Activated naive CD4-positive, alpha-beta T cell treated with anti-CD3 and anti-CD28 coated beads, Interleukin-2, amount 10 ng/mL, durations not matched to agents 7 days and 5 days (primary cell): ENCODE measurements at regions not wholly inside any gene's neighbourhood (a gene's known extent, or its start where the extent isn't known, plus 50 kb on each side); places are given as distances from the start of the nearest gene placed in this dataset.

ENCODE experiments used
- CTCF ChIA-PET: fragments of 350-600 bp; sonication (Branson Sonifier 250); formaldehyde crosslinking; loops from one replicate; lab custom pipeline; 2021; ENCODE audit warnings: antibody characterized with exemption; lab: Charles Lee
- DNase-seq: peaks from one replicate; pipeline ENCODE4 v3.0.0-alpha.2; 2020
- H3K27ac Mint-ChIP-seq: one replicate; pipeline ENCODE4 v1.8.0; 2021; ENCODE audit warnings: mild to moderate bottlenecking, moderate library complexity, mixed read lengths
- H3K27me3 Mint-ChIP-seq: one replicate; pipeline ENCODE4 v1.8.0; 2021; ENCODE audit warnings: mild to moderate bottlenecking, mixed read lengths
- H3K36me3 Mint-ChIP-seq: one replicate; pipeline ENCODE4 v1.8.0; 2021; ENCODE audit warnings: mixed read lengths
- H3K4me1 Mint-ChIP-seq: one replicate; pipeline ENCODE4 v1.8.0; 2021; ENCODE audit warnings: mixed read lengths
- H3K4me3 Mint-ChIP-seq: one replicate; pipeline ENCODE4 v1.8.0; 2021; ENCODE audit warnings: mild to moderate bottlenecking, moderate library complexity, mixed read lengths
- H3K9me3 Mint-ChIP-seq: one replicate; pipeline ENCODE4 v1.8.0; 2021; ENCODE audit warnings: mixed read lengths

DNA sequence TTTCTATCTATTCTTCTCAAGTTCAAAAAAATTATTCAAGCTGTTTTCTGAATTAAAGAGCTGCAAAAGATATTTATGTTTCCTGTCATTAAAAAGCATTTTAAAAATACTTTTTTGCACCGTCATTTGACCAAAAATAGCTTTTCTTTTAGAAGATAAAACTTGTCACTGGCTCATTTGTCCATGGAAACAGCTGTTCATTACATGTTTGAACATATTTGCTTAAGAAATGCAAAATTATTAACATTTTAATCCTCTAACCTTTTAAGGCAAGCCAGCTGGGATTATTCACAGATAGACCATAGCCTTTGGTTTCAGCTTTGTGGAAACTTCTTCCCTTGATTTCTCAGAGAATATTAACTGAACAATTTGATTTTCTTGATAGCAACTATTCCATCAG is 393.9 kb downstream of the TUSC1 start:
- Mint-ChIP-seq H3K4me1 (no peaks in the 10 kb centered on the region), H3K9me3 (peaks cover 15% of the 10 kb centered on the region), H3K27ac (no peak overlapping the region), H3K27me3 (no peaks in the 10 kb centered on the region), H3K36me3 (no peaks in the 10 kb centered on the region), H3K4me3 (no peak overlapping the region)
- CTCF ChIA-PET = no interaction called here
- DNase-seq = no peak

DNA sequence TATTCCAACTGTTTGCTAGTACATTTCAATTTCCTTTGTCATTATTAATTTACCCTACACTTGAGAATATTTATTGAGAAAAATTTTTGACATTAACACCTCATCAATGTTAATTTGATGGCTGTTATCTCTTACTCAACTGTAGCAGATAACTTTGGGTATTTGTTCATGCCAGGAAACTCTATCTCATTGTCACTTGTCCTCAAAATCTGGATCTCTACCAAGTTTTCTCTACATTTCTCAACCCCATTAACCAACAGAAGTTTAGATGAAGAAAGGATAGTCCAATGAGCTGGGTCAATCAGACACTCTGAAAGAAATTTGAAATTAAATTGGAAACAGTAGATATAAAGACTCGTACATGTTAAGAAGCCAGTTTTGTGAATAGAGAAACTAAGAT is 395.3 kb downstream of the TUSC1 start:
- Mint-ChIP-seq H3K4me3 (no peak overlapping the region), H3K27me3 (no peaks in the 10 kb centered on the region), H3K9me3 (peaks cover 2% of the 10 kb centered on the region), H3K4me1 (no peaks in the 10 kb centered on the region), H3K36me3 (no peaks in the 10 kb centered on the region), H3K27ac (no peak overlapping the region)
- no peak for DNase-seq
- CTCF ChIA-PET = no interaction called here

DNA sequence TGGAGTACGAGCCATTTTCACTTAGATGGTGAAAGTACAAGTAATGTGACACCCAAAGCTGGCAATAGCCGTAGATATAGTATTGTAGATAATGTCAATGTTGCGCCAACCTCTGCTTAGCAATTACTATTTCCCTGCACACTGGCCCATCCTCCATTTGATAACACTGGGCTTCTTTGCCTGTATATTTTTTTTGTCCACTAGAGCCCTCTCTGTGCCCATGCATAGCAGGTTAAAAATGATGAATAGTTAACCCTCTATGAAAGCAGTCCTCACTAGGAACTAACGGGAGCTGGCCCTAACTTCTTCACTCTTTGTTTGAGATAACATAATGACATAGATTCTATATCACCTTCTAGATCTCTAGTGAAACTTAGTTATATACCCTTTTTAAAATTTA is 416.8 kb downstream of the TUSC1 start:
- no peaks in the 10 kb centered on the region for H3K27me3 Mint-ChIP-seq
- no peaks in the 10 kb centered on the region for H3K36me3 Mint-ChIP-seq
- H3K4me3 Mint-ChIP-seq = no peak overlapping the region
- H3K4me1 Mint-ChIP-seq = no peaks in the 10 kb centered on the region
- H3K27ac Mint-ChIP-seq = no peak overlapping the region
- peaks cover 12% of the 10 kb centered on the region for H3K9me3 Mint-ChIP-seq
- CTCF ChIA-PET = no interaction called here
- DNase-seq = no peak

DNA sequence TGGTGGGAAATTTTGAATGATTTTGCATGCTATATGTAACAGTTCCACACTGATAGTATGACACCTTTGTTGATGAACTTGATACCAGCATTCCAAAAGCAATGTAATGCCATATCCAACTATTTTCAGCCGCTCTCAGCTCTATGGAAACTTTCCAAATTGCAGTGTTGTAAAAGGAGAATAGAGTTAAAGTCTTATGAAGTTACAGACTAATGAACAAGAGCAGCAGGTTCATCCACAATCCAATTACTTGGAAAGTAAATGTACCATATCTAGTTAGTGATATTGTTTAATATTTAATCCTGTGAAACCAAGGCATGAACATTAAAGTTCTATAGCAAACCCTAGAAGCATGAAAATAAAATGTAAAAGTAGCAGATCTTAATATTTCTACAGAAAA is 418.2 kb downstream of the TUSC1 start:
- DNase-seq = no peak
- Mint-ChIP-seq H3K27me3 (no peaks in the 10 kb centered on the region), H3K36me3 (no peaks in the 10 kb centered on the region), H3K9me3 (peaks cover 17% of the 10 kb centered on the region), H3K27ac (no peak overlapping the region), H3K4me1 (no peaks in the 10 kb centered on the region), H3K4me3 (no peak overlapping the region)
- CTCF ChIA-PET = no interaction called here

DNA sequence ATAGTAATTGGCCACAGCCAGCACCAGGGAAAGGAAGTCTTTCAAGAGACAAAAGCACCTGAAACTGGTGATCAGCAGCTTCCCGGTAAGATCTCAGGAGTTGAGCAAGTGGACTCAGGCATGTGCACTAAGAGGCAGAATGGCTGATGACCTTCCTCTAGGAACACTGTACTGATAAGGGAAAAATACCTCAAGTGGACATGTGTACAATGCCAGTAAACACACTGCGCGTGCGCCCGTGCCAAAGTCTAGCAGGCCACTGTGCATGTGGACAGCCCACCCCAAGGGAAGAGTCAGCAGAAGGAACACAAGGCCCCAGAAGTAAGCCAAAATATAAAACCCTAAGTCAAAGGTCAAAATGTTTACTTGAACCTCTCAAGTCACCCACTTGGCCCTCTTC is 423.0 kb downstream of the TUSC1 start:
- Mint-ChIP-seq H3K27ac (no peak overlapping the region), H3K9me3 (peaks cover 10% of the 10 kb centered on the region), H3K27me3 (no peaks in the 10 kb centered on the region), H3K4me3 (no peak overlapping the region), H3K36me3 (no peaks in the 10 kb centered on the region), H3K4me1 (no peaks in the 10 kb centered on the region)
- CTCF ChIA-PET = no interaction called here
- no peak for DNase-seq

DNA sequence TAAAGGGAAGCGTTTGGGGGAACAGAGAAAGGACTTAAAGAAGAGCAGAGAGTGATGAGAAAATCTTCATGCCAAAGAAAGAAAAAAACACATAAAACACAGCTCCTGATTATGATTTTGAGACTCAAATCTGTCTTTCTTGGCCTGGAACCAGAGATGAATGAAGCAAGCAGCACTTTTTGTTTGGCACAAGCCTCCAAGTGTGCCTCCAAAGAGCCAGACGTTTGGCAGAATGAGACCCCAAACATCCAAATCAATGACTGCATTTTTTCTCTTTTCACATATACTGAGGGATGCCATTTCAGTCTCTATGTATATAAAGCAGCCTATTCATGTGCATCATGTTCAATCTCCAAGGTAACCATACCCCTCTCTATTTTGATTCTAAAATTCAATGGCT is 424.2 kb downstream of the TUSC1 start:
- Mint-ChIP-seq H3K4me1 (no peaks in the 10 kb centered on the region), H3K9me3 (peaks cover 14% of the 10 kb centered on the region), H3K27me3 (no peaks in the 10 kb centered on the region), H3K36me3 (no peaks in the 10 kb centered on the region), H3K27ac (no peak overlapping the region), H3K4me3 (no peak overlapping the region)
- no peak for DNase-seq
- CTCF ChIA-PET = no interaction called here

DNA sequence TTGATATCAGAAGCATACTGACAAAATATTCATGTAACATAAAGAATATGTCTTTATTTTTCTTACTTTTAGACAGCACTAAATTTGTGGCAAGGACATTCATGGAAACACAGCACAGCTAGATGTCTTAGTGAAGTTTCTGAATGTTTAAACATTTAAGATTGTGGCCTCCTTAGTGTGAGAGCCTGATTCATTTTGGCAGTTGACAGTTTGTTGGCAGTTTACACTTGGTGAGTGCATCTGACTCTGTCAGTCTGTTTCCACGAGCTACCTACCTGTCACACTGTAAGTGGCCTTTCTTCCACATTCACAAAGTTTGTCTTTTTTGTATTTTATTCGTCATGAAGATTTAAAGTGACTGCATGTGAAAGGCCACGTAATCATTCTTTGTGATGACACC is 436.8 kb downstream of the TUSC1 start:
- no peaks in the 10 kb centered on the region for H3K27me3 Mint-ChIP-seq
- H3K27ac Mint-ChIP-seq = no peak overlapping the region
- H3K4me3 Mint-ChIP-seq = no peak overlapping the region
- H3K36me3 Mint-ChIP-seq = no peaks in the 10 kb centered on the region
- H3K9me3 Mint-ChIP-seq = peaks cover 9% of the 10 kb centered on the region
- no peak for DNase-seq
- CTCF ChIA-PET = no interaction called here
- H3K4me1 Mint-ChIP-seq = no peaks in the 10 kb centered on the region

DNA sequence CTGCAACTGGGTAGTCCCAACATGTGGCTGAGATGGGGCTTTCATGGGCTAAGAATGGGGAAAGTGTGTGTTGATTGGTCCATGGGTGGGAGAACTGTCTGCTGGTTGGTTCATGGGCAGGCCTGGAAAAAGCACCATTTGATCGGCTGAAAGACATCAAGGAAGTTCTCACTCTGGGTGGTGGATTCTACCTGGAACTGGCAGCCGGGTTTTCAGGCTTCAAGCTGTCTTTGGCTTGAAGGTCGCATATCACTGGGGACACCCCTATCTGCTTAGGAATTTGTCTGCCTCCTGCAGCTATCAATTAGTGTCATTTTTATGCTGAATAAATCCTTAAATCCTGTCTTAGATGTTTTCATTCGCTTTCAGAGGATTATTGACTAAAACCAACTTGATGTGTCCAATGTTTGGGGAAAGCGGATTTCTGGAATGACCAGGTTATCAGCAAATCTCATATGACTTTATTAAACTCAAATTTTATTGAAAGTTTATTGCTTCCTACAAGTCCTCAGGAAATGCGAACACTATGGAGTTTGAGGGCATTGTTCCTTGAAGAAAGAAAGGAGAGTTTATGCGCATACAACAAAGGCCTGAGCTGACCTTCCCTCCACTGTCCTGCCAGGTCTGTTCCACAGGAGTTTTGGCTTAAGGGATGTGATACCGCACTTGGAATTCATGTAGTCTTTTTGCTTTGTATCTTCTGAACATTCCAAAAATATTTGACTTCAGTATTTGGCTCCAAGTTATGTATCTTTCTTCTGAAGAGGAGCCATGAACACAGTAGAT is 451.1 kb downstream of the TUSC1 start:
- peaks cover 12% of the 10 kb centered on the region for H3K9me3 Mint-ChIP-seq
- H3K4me3 Mint-ChIP-seq = no peak overlapping the region
- no peaks in the 10 kb centered on the region for H3K36me3 Mint-ChIP-seq
- no peak for DNase-seq
- H3K27me3 Mint-ChIP-seq = no peaks in the 10 kb centered on the region
- H3K4me1 Mint-ChIP-seq = no peaks in the 10 kb centered on the region
- CTCF ChIA-PET = no interaction called here
- H3K27ac Mint-ChIP-seq = no peak overlapping the region

DNA sequence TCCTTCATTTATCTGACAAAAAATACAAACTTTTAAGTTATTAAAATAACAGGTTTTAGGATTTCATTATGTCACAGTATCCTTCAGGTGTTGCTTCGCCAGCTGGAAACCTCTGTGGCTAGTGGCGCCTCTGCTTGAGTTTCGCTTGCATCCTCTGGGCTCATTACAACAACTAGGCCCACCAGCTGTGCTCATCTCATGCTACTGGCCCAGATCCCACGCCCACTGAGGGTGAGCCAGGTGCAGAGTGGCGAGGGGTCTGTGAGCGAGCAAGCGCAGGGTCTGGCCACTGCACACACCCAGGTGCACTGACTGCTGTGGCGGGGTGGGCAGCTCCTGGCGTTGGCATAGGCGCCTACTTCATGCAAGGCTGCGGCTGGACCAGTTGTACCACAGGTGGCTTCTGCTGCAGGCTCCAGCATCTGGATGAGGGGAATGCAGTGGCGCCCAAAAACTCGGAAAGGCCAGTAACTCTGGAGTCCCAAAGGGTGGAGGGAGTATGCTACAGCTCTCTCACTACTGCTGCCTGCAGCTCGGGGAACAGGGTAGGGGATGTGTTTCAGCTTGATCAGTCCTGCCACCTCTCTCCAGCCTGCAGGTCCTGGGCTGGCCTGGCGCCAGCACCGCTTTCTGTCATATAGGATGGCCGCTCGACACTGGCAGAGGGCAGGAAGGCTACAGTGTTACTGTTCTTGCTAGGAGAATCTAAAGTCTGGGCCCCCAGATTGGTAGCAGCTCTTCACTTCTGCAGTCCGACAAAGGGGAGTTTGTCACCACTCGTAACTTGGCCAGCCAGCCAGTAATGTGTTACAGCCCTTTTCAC is 452.1 kb downstream of the TUSC1 start:
- Mint-ChIP-seq H3K4me1 (no peaks in the 10 kb centered on the region), H3K27me3 (no peaks in the 10 kb centered on the region), H3K4me3 (no peak overlapping the region), H3K9me3 (peaks cover 11% of the 10 kb centered on the region), H3K36me3 (no peaks in the 10 kb centered on the region), H3K27ac (no peak overlapping the region)
- DNase-seq = no peak
- CTCF ChIA-PET = no interaction called here

DNA sequence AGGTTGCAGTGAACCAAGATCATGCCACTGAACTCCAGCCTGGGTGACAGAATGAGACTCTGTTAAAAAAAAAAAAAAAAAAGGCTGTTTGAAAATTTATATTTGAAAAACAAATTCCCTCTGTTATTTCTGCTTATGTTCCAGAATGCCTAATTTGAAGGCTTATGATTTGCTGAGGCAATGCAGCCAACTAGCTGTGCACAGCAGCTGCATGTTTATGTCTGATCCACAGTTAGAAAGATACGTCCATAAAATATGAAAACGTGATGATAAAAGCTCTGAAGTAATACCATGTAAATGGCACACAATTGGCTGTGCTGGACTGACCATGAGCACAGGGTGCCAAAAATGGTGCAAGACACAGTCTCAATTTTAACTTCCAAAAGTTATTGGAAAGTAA is 453.2 kb downstream of the TUSC1 start:
- Mint-ChIP-seq H3K36me3 (no peaks in the 10 kb centered on the region), H3K4me3 (no peak overlapping the region), H3K27ac (no peak overlapping the region), H3K9me3 (peaks cover 4% of the 10 kb centered on the region), H3K27me3 (no peaks in the 10 kb centered on the region), H3K4me1 (no peaks in the 10 kb centered on the region)
- CTCF ChIA-PET = no interaction called here
- no peak for DNase-seq

DNA sequence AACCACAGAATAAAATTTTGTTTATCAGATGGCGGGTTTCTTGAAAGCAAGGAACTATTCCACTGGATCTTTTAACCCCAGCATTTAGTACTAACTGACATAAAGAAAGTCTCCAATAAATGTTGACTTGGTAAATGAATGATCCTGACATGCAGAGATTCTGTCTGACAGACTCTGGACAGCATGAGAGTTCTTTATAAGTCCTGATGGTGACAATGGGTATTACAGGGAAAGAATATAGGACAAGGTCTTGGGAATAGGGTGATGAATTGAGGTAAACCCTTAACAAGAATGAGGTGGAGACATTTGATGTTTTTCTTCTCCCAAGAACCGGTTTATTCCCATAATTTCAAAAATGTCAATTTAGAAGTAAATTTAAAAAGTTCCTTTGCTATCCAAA is 453.9 kb downstream of the TUSC1 start:
- H3K4me3 Mint-ChIP-seq = no peak overlapping the region
- no peak for DNase-seq
- no peak overlapping the region for H3K27ac Mint-ChIP-seq
- H3K4me1 Mint-ChIP-seq = no peaks in the 10 kb centered on the region
- CTCF ChIA-PET = no interaction called here
- peaks cover 4% of the 10 kb centered on the region for H3K9me3 Mint-ChIP-seq
- H3K27me3 Mint-ChIP-seq = no peaks in the 10 kb centered on the region
- H3K36me3 Mint-ChIP-seq = no peaks in the 10 kb centered on the region

DNA sequence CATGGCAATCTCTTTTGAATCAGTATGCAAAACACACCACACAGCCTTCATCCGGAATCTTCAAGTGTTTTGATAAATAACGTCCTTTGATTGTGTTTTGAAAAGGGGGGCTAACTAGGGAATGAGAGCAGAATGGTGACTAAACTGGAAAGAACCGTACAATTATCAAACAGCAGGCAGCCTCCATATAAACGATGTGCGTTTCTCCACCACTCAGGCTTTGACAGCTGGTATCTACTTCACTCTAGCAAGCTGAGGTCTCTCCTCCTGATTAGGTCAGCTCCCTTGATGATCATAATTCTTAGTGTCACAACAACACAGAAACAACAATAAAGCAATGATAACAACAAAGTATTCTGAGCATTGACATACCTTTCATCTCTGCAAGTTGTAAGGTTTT is 465.9 kb downstream of the TUSC1 start:
- Mint-ChIP-seq H3K27me3 (no peaks in the 10 kb centered on the region), H3K27ac (no peak overlapping the region), H3K9me3 (peaks cover 17% of the 10 kb centered on the region), H3K4me3 (no peak overlapping the region), H3K4me1 (no peaks in the 10 kb centered on the region), H3K36me3 (no peaks in the 10 kb centered on the region)
- CTCF ChIA-PET = no interaction called here
- DNase-seq = no peak

DNA sequence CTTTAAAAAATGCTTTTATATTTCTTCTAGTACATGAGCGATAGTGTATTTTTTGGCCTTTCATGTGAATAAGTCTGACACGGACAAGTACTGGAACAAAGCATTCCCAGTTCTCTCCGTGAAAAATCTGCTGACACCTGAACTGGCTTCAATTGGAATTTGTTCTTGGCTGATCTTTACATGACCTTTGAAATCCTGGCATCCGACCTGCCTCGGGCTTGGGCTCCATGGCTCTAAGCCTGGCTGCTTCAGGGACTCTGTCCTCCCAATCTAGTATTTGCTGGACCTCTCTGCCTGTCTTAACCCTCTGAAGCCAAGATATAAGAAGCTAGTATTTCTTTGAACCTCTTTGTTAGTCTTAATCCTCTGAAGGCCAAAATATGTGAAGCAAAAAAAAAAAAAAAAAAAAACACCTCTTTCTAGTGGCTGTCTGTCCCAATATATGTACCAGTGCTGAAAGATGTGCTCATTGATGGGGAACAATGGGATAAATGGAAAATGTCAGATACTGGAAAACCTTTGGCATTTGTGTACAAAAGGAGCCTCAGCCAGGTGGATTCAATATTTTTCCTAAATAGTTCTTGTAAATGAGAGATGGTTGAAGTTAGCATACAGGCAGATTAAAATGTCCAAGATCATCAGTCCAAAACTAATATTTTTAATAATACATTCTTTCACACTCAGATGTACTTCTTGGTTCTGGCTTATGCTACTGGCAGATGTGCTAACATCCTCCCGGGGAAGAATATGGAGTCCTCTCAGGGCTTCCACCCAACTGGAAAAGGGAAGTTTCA is 470.6 kb downstream of the TUSC1 start:
- no peak overlapping the region for H3K4me3 Mint-ChIP-seq
- no peaks in the 10 kb centered on the region for H3K27me3 Mint-ChIP-seq
- CTCF ChIA-PET = no interaction called here
- no peak for DNase-seq
- H3K4me1 Mint-ChIP-seq = no peaks in the 10 kb centered on the region
- H3K9me3 Mint-ChIP-seq = peaks cover 28% of the 10 kb centered on the region
- H3K36me3 Mint-ChIP-seq = no peaks in the 10 kb centered on the region
- no peak overlapping the region for H3K27ac Mint-ChIP-seq

DNA sequence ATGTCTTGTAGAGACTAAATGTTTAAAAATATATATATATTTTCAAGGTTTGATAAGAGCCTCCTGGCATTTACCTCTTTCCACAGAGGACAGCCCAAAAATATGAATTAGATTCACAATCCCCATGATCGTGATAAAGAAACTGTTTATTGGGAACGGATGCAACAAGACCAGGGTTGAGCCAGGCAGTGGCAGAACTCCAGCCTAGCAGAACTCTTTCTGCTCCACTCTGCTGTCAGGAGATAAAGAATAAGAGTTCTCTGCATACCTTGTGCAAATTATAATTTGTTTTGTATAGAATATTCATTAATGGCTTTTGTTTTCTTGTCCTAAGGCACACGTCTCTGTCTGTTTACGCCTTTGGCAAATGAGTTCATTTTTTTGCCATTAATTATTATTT is 472.2 kb downstream of the TUSC1 start:
- H3K27ac Mint-ChIP-seq = no peak overlapping the region
- CTCF ChIA-PET = no interaction called here
- no peaks in the 10 kb centered on the region for H3K27me3 Mint-ChIP-seq
- H3K4me1 Mint-ChIP-seq = no peaks in the 10 kb centered on the region
- H3K36me3 Mint-ChIP-seq = no peaks in the 10 kb centered on the region
- no peak for DNase-seq
- peaks cover 28% of the 10 kb centered on the region for H3K9me3 Mint-ChIP-seq
- H3K4me3 Mint-ChIP-seq = no peak overlapping the region
